GM18951 (cell line): ENCODE measurements at regions not wholly inside any gene's neighbourhood (a gene's known extent, or its start where the extent isn't known, plus 50 kb on each side); places are given as distances from the start of the nearest gene placed in this dataset.

Experiments used
- POLR2A ChIP-seq: IDR thresholded peaks from 4 replicates; pipeline ENCODE4 v1.6.1; 2011; ENCODE audit warnings: mild to moderate bottlenecking; ENCODE audit not compliant: insufficient read length, insufficient read depth; ENCODE audit errors: extremely low read depth
- in situ Hi-C: fragments of 300-500 bp; cut with MboI; formaldehyde crosslinking; loops from one replicate; pipeline ENCODE4 v1.12.0; 2022; ENCODE audit warnings: low sequenced_read_pairs, mixed read lengths, inconsistent platforms; ENCODE audit not compliant: unreplicated experiment

- in situ Hi-C loops = no loop called here
Measured at GRCh38 chr1:58888833-58889232, 105.0 kb upstream of the JUN start.

DNA sequence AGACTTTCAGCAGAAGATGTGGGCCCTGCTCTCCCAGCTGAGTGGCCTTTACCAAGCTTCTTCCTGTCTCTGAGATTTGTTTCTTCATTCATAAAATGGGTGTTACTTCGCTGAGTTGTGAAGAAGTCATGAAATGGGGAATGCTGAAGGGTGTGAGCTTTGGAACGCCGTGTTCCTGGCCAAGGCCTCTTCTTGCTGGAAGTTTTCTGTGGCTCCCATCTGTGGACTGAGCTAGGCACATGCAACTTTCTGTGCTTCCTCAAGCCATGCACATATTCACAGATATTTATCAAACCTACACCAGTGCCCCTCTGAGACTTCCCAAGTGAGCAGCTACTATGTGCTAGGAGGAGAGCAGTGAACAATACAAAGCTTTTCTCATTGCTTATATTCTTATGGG is 106.3 kb upstream of the JUN start:
- TF ChIP-seq POLR2A = no peak
- in situ Hi-C loops = no loop called here

More at GRCh38 chr1:58888833-58889232, 105.0 kb upstream of the JUN start:
- no peak for TF ChIP-seq POLR2A

DNA sequence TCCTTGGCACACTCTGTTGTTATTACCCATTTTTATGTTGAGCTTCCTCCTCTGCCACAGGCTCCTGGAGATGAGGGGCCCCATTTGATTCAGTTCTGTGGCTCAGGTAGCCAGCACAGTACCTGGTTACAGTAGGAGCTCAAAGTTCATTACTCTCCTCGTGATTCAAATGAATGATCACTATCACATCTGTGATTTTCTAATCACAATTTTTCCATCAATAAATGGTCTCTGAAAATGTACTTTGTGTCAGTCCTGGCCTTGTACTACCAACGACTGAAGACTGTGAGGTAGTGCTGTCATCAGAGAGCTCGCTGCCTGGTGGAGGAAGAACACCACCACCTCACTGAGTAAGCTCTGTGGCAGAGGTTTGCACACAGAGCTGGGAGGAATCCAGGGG is 106.8 kb upstream of the JUN start:
- in situ Hi-C loops = no loop called here
- no peak for TF ChIP-seq POLR2A

GRCh38 chr1:58891347-58891746 is 107.5 kb upstream of the JUN start:
- in situ Hi-C loops = no loop called here
- no peak for TF ChIP-seq POLR2A

- no peak for TF ChIP-seq POLR2A
- in situ Hi-C loops = no loop called here
Measured at GRCh38 chr1:58893257-58893869, 109.5 kb upstream of the JUN start.

DNA sequence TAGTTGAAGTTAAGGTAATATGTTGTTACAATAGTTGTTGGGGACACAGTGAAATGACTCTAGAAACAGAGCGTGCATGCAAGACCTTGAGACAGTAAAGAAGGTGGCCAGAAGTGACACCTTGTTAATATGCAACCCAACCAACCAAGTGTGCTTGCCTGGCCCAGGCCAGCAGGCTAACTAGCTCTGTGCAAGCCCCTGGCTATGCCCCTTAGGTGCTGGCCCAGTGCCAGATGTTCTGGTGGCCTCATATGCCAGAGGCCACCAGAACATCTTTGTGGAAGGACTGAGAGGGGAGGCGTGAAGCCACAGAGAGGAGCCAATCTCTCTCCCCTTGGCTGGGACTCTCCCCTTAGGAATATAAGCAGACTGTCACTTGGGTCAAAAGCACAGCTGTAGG is 111.2 kb upstream of the JUN start:
- in situ Hi-C loops = no loop called here
- no peak for TF ChIP-seq POLR2A

- in situ Hi-C loops = no loop called here
- no peak for TF ChIP-seq POLR2A
Measured at GRCh38 chr1:58895559-58896145, 111.8 kb upstream of the JUN start.

GRCh38 chr1:58896246-58897183 is 112.7 kb upstream of the JUN start:
- TF ChIP-seq POLR2A = no peak
- in situ Hi-C loops = no loop called here

- in situ Hi-C loops = no loop called here
- no peak for TF ChIP-seq POLR2A
Measured at GRCh38 chr1:58898739-58899586, 115.1 kb upstream of the JUN start.

DNA sequence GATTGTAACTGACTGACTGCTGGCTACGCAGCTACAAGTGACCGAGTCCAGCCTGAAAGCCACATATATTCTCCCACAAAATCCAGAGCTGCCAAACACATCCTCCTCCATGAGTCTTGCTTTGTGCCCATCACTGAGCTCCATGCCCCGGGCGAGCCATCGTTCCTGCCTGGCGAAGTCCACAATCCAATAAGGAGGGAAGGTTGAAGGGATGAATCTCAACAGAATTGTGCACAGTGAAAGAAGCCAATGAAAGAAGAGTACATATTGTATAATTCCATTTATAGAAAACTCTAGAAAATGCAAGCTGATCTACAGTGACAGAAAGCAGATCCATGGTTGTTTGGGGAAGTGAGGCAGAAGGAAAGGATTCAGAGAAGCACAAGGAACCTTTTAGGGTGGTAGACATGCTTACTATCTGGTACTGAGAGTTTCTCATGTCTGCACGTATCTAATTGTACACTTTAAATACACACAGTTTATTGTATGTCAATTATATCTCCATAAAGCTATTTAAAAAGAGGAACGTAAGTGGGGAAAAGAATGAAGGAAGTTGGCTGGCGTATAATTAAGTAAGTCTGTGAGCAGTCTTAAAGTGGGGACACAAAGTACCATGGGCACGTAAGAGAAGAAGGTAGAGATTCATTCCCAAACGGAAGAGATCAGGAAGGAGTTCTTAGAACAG is 115.9 kb upstream of the JUN start:
- in situ Hi-C loops = no loop called here

GRCh38 chr1:58900396-58900795 is 116.5 kb upstream of the JUN start:
- in situ Hi-C loops = no loop called here
- TF ChIP-seq POLR2A = no peak

More for the DNA sequence above, 115.9 kb upstream of the JUN start:
- no peak for TF ChIP-seq POLR2A

- in situ Hi-C loops = no loop called here
- TF ChIP-seq POLR2A = no peak
Measured at GRCh38 chr1:58901008-58901407, 117.2 kb upstream of the JUN start.
